UCSD-AML1 (cell line): ENCODE measurements at regions not wholly inside any gene's neighbourhood (a gene's known extent, or its start where the extent isn't known, plus 50 kb on each side); places are given as distances from the start of the nearest gene placed in this dataset.

Experiments used
- DNase-seq: peaks from one replicate; lab custom pipeline; 2025; ENCODE audit not compliant: unreplicated experiment; lab: John Stamatoyannopoulos, UW

- DNase-seq, result no peak
Observed at GRCh38 chr13:70911286-70911685, 803.0 kb upstream of the KLHL1 start.

GRCh38 chr13:70908795-70909194, 800.5 kb upstream of the KLHL1 start:
- DNase-seq, result no peak

GRCh38 chr13:70905035-70905434, 796.8 kb upstream of the KLHL1 start:
- peak; percentile 1 for DNase-seq

- DNase-seq, result no peak
Observed at GRCh38 chr13:70896136-70896535, 787.9 kb upstream of the KLHL1 start.

GRCh38 chr13:70895599-70895998, 787.3 kb upstream of the KLHL1 start:
- DNase-seq, result no peak

- DNase-seq, result no peak
Observed at GRCh38 chr13:70894258-70894657, 786.0 kb upstream of the KLHL1 start.

GRCh38 chr13:70893832-70894231, 785.6 kb upstream of the KLHL1 start:
- DNase-seq, result peak; percentile 1

GRCh38 chr13:70890289-70890688, 782.0 kb upstream of the KLHL1 start:
- DNase-seq, result no peak

- no peak for DNase-seq
Observed at GRCh38 chr13:70889163-70889562, 780.9 kb upstream of the KLHL1 start.

GRCh38 chr13:70884196-70884595, 775.9 kb upstream of the KLHL1 start:
- DNase-seq, result no peak

- DNase-seq, result no peak
Observed at GRCh38 chr13:70874636-70875035, 766.4 kb upstream of the KLHL1 start.

- DNase-seq, result no peak
Observed at GRCh38 chr13:70864731-70865130, 756.5 kb upstream of the KLHL1 start.

- DNase-seq, result peak; percentile 17
Observed at GRCh38 chr13:70856711-70857110, 748.5 kb upstream of the KLHL1 start.

GRCh38 chr13:70856025-70856424, 747.8 kb upstream of the KLHL1 start:
- DNase-seq, result no peak

GRCh38 chr13:70849222-70849621, 741.0 kb upstream of the KLHL1 start:
- DNase-seq, result peak; percentile 1

GRCh38 chr13:70844391-70845108, 736.3 kb upstream of the KLHL1 start:
- DNase-seq, result peak; percentile 4

- peak; percentile 11 for DNase-seq
Observed at GRCh38 chr13:70842062-70842644, 733.9 kb upstream of the KLHL1 start.

- DNase-seq, result peak; percentile 11
Observed at GRCh38 chr13:70841240-70842061, 733.2 kb upstream of the KLHL1 start.

- no peak for DNase-seq
Observed at GRCh38 chr13:70835371-70835770, 727.1 kb upstream of the KLHL1 start.

GRCh38 chr13:70829748-70830147, 721.5 kb upstream of the KLHL1 start:
- DNase-seq, result peak; percentile 6

GRCh38 chr13:70817576-70817975, 709.3 kb upstream of the KLHL1 start:
- no peak for DNase-seq

- no peak for DNase-seq
Observed at GRCh38 chr13:70816853-70817252, 708.6 kb upstream of the KLHL1 start.
